DND-41 (cell line): ENCODE measurements at regions not wholly inside any gene's neighbourhood (a gene's known extent, or its start where the extent isn't known, plus 50 kb on each side); places are given as distances from the start of the nearest gene placed in this dataset.

Experiments
- CTCF ChIP-seq: IDR thresholded peaks from 2 replicates; pipeline ENCODE4 v1.5.1; 2012; ENCODE audit warnings: borderline replicate concordance, low read length, moderate library complexity, mild to moderate bottlenecking; ENCODE audit not compliant: poor library complexity, severe bottlenecking; ENCODE audit errors: extremely low read depth
- EZH2 ChIP-seq: IDR thresholded peaks from 3 replicates; pipeline ENCODE4 v1.6.1; 2012; ENCODE audit warnings: borderline replicate concordance, low read depth, mild to moderate bottlenecking, moderate library complexity, low read length, inconsistent platforms; ENCODE audit not compliant: severe bottlenecking

GRCh38 chr7:96792115-96792514 lies 82.5 kb upstream of the SEM1 start:
- TF ChIP-seq EZH2 (no peak), CTCF (no peak)
